HEK293 (cell line): ENCODE measurements at regions not wholly inside any gene's neighbourhood (a gene's known extent, or its start where the extent isn't known, plus 50 kb on each side); places are given as distances from the start of the nearest gene placed in this dataset.

Experiments used
- CTCF ChIA-PET: fragments of 350-600 bp; formaldehyde crosslinking; extraction: SDS; loops from one replicate; lab custom pipeline; 2021; ENCODE audit warnings: antibody characterized with exemption; lab: Yijun Ruan, JAX
- POLR2A ChIA-PET: fragments of 300-600 bp; formaldehyde crosslinking; extraction: SDS; loops from one replicate; lab custom pipeline; 2020; ENCODE audit warnings: antibody characterized with exemption, inconsistent platforms; lab: Yijun Ruan, JAX
- H3K27ac ChIP-seq: fragments of 200-500 bp; sonication (Bioruptor generic); 2 replicates; pipeline ENCODE4 v1.5.1; 2014; ENCODE audit warnings: low read depth, low read length, control low read depth, inconsistent platforms; ENCODE audit errors: extremely low read depth
- H3K36me3 ChIP-seq, 2 experiments: fragments of 200-500 bp in 1 of 2; sonication (Bioruptor generic) in 1 of 2; 1 replicate in 1 of 2; 2 replicates in 1 of 2; pipeline ENCODE4 v1.5.1; 2014 to 2017; ENCODE audit warnings: inconsistent platforms in 2 of 2, low read length in 2 of 2; ENCODE audit not compliant: control insufficient read depth in 2 of 2, insufficient read depth in 1 of 2
- H3K4me1 ChIP-seq: fragments of 200-500 bp; sonication (Bioruptor generic); 2 replicates; pipeline ENCODE4 v1.5.1; 2014; ENCODE audit warnings: mild to moderate bottlenecking, low read length, inconsistent platforms; ENCODE audit not compliant: control insufficient read depth, insufficient read depth
- H3K4me3 ChIP-seq: 2 replicates; pipeline ENCODE4 v1.5.1; 2011; ENCODE audit warnings: low read depth, mild to moderate bottlenecking, control low read depth, low read length, moderate library complexity
- H3K9me3 ChIP-seq: fragments of 200-500 bp; sonication (Bioruptor generic); 2 replicates; pipeline ENCODE4 v1.5.1; 2014; ENCODE audit warnings: low read depth, low read length, inconsistent platforms; ENCODE audit not compliant: control insufficient read depth, insufficient read depth
- BCL6B ChIP-seq: fragments of 450-650 bp; formaldehyde crosslinking; IDR thresholded peaks from 2 replicates; pipeline ENCODE4 v1.5.1; 2017; ENCODE audit warnings: missing biosample characterization, missing genetic modification characterization
- GLI2 ChIP-seq: fragments of 450-650 bp; formaldehyde crosslinking; IDR thresholded peaks from 2 replicates; pipeline ENCODE4; 2017; ENCODE audit warnings: missing biosample characterization, missing genetic modification characterization, low read depth, borderline replicate concordance
- HIC1 ChIP-seq: fragments of 450-650 bp; formaldehyde crosslinking; IDR thresholded peaks from 2 replicates; pipeline ENCODE4 v1.5.1; 2016; ENCODE audit warnings: missing biosample characterization, missing genetic modification characterization
- HOXC10 ChIP-seq: sonication (generic); formaldehyde crosslinking; IDR thresholded peaks from 2 replicates; pipeline ENCODE4 v1.8.1; 2023; ENCODE audit warnings: mild to moderate bottlenecking, missing genetic modification reagents
- KLF7 ChIP-seq: fragments of 450-650 bp; formaldehyde crosslinking; IDR thresholded peaks from 2 replicates; pipeline ENCODE4 v1.5.1; 2016; ENCODE audit warnings: missing biosample characterization, missing genetic modification characterization, borderline replicate concordance
- REPIN1 ChIP-seq: fragments of 450-650 bp; formaldehyde crosslinking; IDR thresholded peaks from 2 replicates; pipeline ENCODE4 v1.5.1; 2017; ENCODE audit warnings: missing biosample characterization, missing genetic modification characterization, low read depth
- SP3 ChIP-seq: fragments of 450-650 bp; formaldehyde crosslinking; IDR thresholded peaks from 2 replicates; pipeline ENCODE4 v1.5.1; 2016; ENCODE audit warnings: missing biosample characterization, missing genetic modification characterization
- SP7 ChIP-seq: fragments of 450-650 bp; formaldehyde crosslinking; IDR thresholded peaks from 2 replicates; pipeline ENCODE4 v1.5.1; 2016; ENCODE audit warnings: missing biosample characterization, missing genetic modification characterization
- ZBTB1 ChIP-seq: fragments of 450-650 bp; formaldehyde crosslinking; IDR thresholded peaks from 2 replicates; pipeline ENCODE4 v1.5.1; 2016; ENCODE audit warnings: missing biosample characterization, missing genetic modification characterization
- ZBTB6 ChIP-seq: fragments of 450-650 bp; formaldehyde crosslinking; IDR thresholded peaks from 2 replicates; pipeline ENCODE4 v1.5.1; 2017; ENCODE audit warnings: missing biosample characterization, missing genetic modification characterization
- ZFP69B ChIP-seq: fragments of 450-650 bp; formaldehyde crosslinking; IDR thresholded peaks from 2 replicates; pipeline ENCODE4 v1.5.1; 2016; ENCODE audit warnings: missing biosample characterization, missing genetic modification characterization
- ZNF133 ChIP-seq: fragments of 450-650 bp; formaldehyde crosslinking; IDR thresholded peaks from 2 replicates; pipeline ENCODE4 v1.5.1; 2016; ENCODE audit warnings: missing biosample characterization, missing genetic modification characterization
- ZNF184 ChIP-seq: fragments of 450-650 bp; IDR thresholded peaks from 2 replicates; pipeline ENCODE4 v1.5.1; 2018; ENCODE audit warnings: missing biosample characterization, mild to moderate bottlenecking, missing genetic modification characterization
- ZNF214 ChIP-seq: fragments of 450-650 bp; formaldehyde crosslinking; IDR thresholded peaks from 2 replicates; pipeline ENCODE4 v1.5.1; 2017; ENCODE audit warnings: missing biosample characterization, mild to moderate bottlenecking, missing genetic modification characterization, borderline replicate concordance
- ZNF223 ChIP-seq: fragments of 450-650 bp; formaldehyde crosslinking; IDR thresholded peaks from 2 replicates; pipeline ENCODE4 v1.5.1; 2016; ENCODE audit warnings: missing biosample characterization, missing genetic modification characterization
- ZNF324 ChIP-seq: fragments of 450-650 bp; formaldehyde crosslinking; IDR thresholded peaks from 2 replicates; pipeline ENCODE4 v1.5.1; 2016; ENCODE audit warnings: missing biosample characterization, missing genetic modification characterization
- ZNF510 ChIP-seq: fragments of 450-650 bp; formaldehyde crosslinking; IDR thresholded peaks from 2 replicates; pipeline ENCODE4 v1.5.1; 2018; ENCODE audit warnings: mild to moderate bottlenecking, missing genetic modification characterization, missing biosample characterization; ENCODE audit not compliant: insufficient replicate concordance
- ZNF596 ChIP-seq: fragments of 450-650 bp; IDR thresholded peaks from 2 replicates; pipeline ENCODE4 v1.5.0; 2018; ENCODE audit warnings: missing biosample characterization, mild to moderate bottlenecking, missing genetic modification characterization, moderate library complexity
- ZNF624 ChIP-seq: fragments of 450-650 bp; formaldehyde crosslinking; IDR thresholded peaks from 2 replicates; pipeline ENCODE4 v1.5.1; 2017; ENCODE audit warnings: missing biosample characterization, missing genetic modification characterization
- ZNF629 ChIP-seq: fragments of 450-650 bp; formaldehyde crosslinking; IDR thresholded peaks from 2 replicates; pipeline ENCODE4 v1.5.1; 2017; ENCODE audit warnings: missing biosample characterization, missing genetic modification characterization
- ZNF670 ChIP-seq: fragments of 450-650 bp; formaldehyde crosslinking; IDR thresholded peaks from 2 replicates; pipeline ENCODE4 v1.5.1; 2016; ENCODE audit warnings: missing biosample characterization, missing genetic modification characterization, low read depth
- ZNF677 ChIP-seq: fragments of 450-650 bp; IDR thresholded peaks from 2 replicates; pipeline ENCODE4 v1.5.0; 2018; ENCODE audit warnings: missing biosample characterization, mild to moderate bottlenecking, missing genetic modification characterization, moderate library complexity
- ZNF692 ChIP-seq: fragments of 450-650 bp; formaldehyde crosslinking; IDR thresholded peaks from 2 replicates; pipeline ENCODE4 v1.5.1; 2016; ENCODE audit warnings: missing biosample characterization, missing genetic modification characterization
- ZNF747 ChIP-seq: fragments of 450-650 bp; formaldehyde crosslinking; IDR thresholded peaks from 2 replicates; pipeline ENCODE4 v1.5.1; 2016; ENCODE audit warnings: missing biosample characterization, missing genetic modification characterization
- ZNF785 ChIP-seq: fragments of 450-650 bp; formaldehyde crosslinking; IDR thresholded peaks from 2 replicates; pipeline ENCODE4 v1.5.1; 2016; ENCODE audit warnings: missing biosample characterization, missing genetic modification characterization
- TF ChIP-seq, protein P1 (sequence below): fragments of 450-650 bp; formaldehyde crosslinking; IDR thresholded peaks from 2 replicates; pipeline ENCODE4 v1.5.1; 2016; ENCODE audit warnings: missing biosample characterization, missing genetic modification characterization
- TF ChIP-seq, protein P2 (sequence below): fragments of 450-650 bp; formaldehyde crosslinking; IDR thresholded peaks from 2 replicates; pipeline ENCODE4 v1.5.1; 2016; ENCODE audit warnings: missing biosample characterization, missing genetic modification characterization, low read depth

DNA sequence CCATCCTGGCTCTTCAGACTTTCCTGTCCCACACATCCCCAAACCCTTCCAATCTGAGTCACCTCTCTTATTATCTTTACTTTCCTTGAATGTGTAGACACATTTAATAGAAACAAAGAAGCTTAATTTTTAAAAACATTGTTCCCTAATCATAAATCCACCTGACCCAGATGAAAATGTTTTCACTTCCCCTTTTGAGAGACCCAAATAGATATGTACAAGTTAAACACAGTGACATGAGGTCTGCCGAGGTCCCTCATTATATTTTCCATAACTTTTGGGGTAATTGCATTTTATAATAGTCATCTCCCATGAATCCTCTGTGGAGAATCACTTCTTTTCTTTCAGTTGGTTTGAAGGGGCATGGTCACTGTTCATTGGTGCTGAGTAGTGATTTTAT, 191.1 kb downstream of the GRIN2B start:
- no peaks in the 10 kb centered on the region for H3K36me3 ChIP-seq
- no peaks in the 10 kb centered on the region for H3K9me3 ChIP-seq
- no peaks in the 10 kb centered on the region for H3K4me1 ChIP-seq
- POLR2A ChIA-PET: no interaction called here
- H3K27ac ChIP-seq: no peak overlapping the region
- no peak overlapping the region for H3K4me3 ChIP-seq
- TF ChIP-seq ZNF677 (tag by site-specific recombination) (no peak), ZNF324 (tag by site-specific recombination) (no peak), BCL6B (tag by site-specific recombination) (no peak), ZNF692 (tag by site-specific recombination) (no peak), ZNF184 (tag by site-specific recombination) (no peak), ZNF785 (tag by site-specific recombination) (no peak), SP7 (no peak), ZNF624 (tag by site-specific recombination) (no peak), ZNF214 (no peak), ZNF629 (no peak), KLF7 (tag by site-specific recombination) (no peak), ZBTB1 (tag by site-specific recombination) (no peak), ZFP69B (no peak), HIC1 (no peak), ZBTB6 (tag by site-specific recombination) (no peak), ZNF223 (tag by site-specific recombination) (no peak)
- TF ChIP-seq, protein P1, sequence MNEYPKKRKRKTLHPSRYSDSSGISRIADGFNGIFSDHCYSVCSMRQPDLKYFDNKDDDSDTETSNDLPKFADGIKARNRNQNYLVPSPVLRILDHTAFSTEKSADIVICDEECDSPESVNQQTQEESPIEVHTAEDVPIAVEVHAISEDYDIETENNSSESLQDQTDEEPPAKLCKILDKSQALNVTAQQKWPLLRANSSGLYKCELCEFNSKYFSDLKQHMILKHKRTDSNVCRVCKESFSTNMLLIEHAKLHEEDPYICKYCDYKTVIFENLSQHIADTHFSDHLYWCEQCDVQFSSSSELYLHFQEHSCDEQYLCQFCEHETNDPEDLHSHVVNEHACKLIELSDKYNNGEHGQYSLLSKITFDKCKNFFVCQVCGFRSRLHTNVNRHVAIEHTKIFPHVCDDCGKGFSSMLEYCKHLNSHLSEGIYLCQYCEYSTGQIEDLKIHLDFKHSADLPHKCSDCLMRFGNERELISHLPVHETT (tag by site-specific recombination): no peak
- CTCF ChIA-PET: interaction anchor here (0.5 to 0.6 kb wide), 2 partner anchors 513 to 535 kb away, joined by 3 to 4 read pairs; no protein-coding TSS in a partner anchor

GRCh38 chr12:13788626-13789025, 192.8 kb downstream of the GRIN2B start:
- Histone ChIP-seq H3K4me1 (no peaks in the 10 kb centered on the region), H3K9me3 (no peaks in the 10 kb centered on the region), H3K4me3 (no peak overlapping the region), H3K27ac (no peak overlapping the region), H3K36me3 (no peaks in the 10 kb centered on the region)
- ChIA-PET CTCF (interaction anchor here (0.6 kb wide), 1 partner anchor 17 kb away, joined by 3 read pairs; no protein-coding TSS in a partner anchor), POLR2A (no interaction called here)
- TF ChIP-seq ZNF596: no peak
- TF ChIP-seq REPIN1 (tag by site-specific recombination): no peak
- TF ChIP-seq SP3 (tag by site-specific recombination): no peak
- no peak for TF ChIP-seq ZNF133 (tag by site-specific recombination)
- TF ChIP-seq ZNF223 (tag by site-specific recombination): no peak
- no peak for TF ChIP-seq ZNF747 (tag by site-specific recombination)
- no peak for TF ChIP-seq ZNF510 (tag by site-specific recombination)
- no peak for TF ChIP-seq GLI2
- TF ChIP-seq ZNF324 (tag by site-specific recombination): no peak
- TF ChIP-seq ZNF670 (tag by site-specific recombination): no peak
- TF ChIP-seq, protein P2, sequence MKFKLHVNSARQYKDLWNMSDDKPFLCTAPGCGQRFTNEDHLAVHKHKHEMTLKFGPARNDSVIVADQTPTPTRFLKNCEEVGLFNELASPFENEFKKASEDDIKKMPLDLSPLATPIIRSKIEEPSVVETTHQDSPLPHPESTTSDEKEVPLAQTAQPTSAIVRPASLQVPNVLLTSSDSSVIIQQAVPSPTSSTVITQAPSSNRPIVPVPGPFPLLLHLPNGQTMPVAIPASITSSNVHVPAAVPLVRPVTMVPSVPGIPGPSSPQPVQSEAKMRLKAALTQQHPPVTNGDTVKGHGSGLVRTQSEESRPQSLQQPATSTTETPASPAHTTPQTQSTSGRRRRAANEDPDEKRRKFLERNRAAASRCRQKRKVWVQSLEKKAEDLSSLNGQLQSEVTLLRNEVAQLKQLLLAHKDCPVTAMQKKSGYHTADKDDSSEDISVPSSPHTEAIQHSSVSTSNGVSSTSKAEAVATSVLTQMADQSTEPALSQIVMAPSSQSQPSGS (tag by site-specific recombination): no peak
- TF ChIP-seq HOXC10 (CRISPR knock-in tag): no peak
